Activated CD8-positive, alpha-beta T cell treated with anti-CD3 and anti-CD28 coated beads, Interleukin-2, amount 10 ng/mL, durations not matched to agents 7 days and 5 days (primary cell): ENCODE measurements at regions not wholly inside any gene's neighbourhood (a gene's known extent, or its start where the extent isn't known, plus 50 kb on each side); places are given as distances from the start of the nearest gene placed in this dataset.
"Not testable (repeated sequence)": the region's sequence is repeated elsewhere in the genome, so short reads cannot be mapped to it uniquely, and the experiment has no call there.

ENCODE experiments used
- ATAC-seq: fragments of 150-1000 bp; cut with Tn5 transposase; one replicate; pipeline ENCODE4 v1.10.0; 2021; ENCODE audit warnings: moderate library complexity
- CTCF ChIA-PET: fragments of 350-600 bp; sonication (Branson Sonifier 250); formaldehyde crosslinking; loops from one replicate; lab custom pipeline; 2021; ENCODE audit warnings: antibody characterized with exemption; lab: Charles Lee
- POLR2A ChIA-PET: fragments of 350-600 bp; sonication (Branson Sonifier 250); formaldehyde crosslinking; loops from one replicate; lab custom pipeline; 2021; ENCODE audit warnings: antibody characterized with exemption; lab: Charles Lee
- DNase-seq: peaks from one replicate; pipeline ENCODE4 v3.0.0-alpha.2; 2020
- H3K27ac Mint-ChIP-seq: one replicate; pipeline ENCODE4 v1.8.0; 2021; ENCODE audit warnings: mild to moderate bottlenecking, mixed read lengths
- H3K27me3 Mint-ChIP-seq: one replicate; pipeline ENCODE4 v1.8.0; 2021; ENCODE audit warnings: low read depth, mixed read lengths
- H3K36me3 Mint-ChIP-seq: one replicate; pipeline ENCODE4 v1.8.0; 2021; ENCODE audit warnings: low read depth, mixed read lengths
- H3K4me1 Mint-ChIP-seq: one replicate; pipeline ENCODE4 v1.8.0; 2021; ENCODE audit warnings: low read depth, mixed read lengths
- H3K4me3 Mint-ChIP-seq: one replicate; pipeline ENCODE4 v1.8.0; 2021; ENCODE audit warnings: mild to moderate bottlenecking, mixed read lengths
- H3K9me3 Mint-ChIP-seq: one replicate; pipeline ENCODE4 v1.8.0; 2022; ENCODE audit warnings: mixed read lengths; ENCODE audit not compliant: insufficient read depth

- peaks cover 3% of the 10 kb centered on the region for H3K4me1 Mint-ChIP-seq
Measured at GRCh38 chr5:79924936-79925893, 65.8 kb downstream of the MTX3 start.

DNA sequence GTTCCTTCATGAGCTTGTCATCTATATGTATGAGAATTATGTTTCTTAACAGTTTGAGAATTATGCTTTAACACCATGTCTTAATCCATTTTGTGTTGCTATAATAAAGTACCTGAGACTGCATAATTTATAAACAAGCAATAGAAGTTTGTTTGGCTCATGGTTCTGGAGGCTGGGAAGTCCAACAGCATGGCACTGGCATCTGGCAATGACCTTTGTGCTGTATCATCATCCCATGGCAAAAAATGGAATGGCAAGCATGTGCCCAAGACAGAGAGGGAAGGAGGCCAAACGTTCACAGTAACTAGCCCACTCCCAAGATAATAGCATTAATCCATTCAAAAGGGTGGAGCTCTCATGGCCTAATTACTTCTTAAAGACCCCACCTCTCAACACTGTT lies 67.6 kb downstream of the MTX3 start:
- H3K27ac Mint-ChIP-seq, result no peak overlapping the region
- H3K4me1 Mint-ChIP-seq, result no peaks in the 10 kb centered on the region
- H3K9me3 Mint-ChIP-seq, result no peaks in the 10 kb centered on the region
- no peaks in the 10 kb centered on the region for H3K36me3 Mint-ChIP-seq
- H3K27me3 Mint-ChIP-seq, result peaks cover 17% of the 10 kb centered on the region
- CTCF ChIA-PET, result interaction anchor here (0.6 to 2.2 kb wide), 5 partner anchors 15 to 517 kb away, joined by 3 to 8 read pairs (median 3); no protein-coding TSS in a partner anchor
- POLR2A ChIA-PET, result no interaction called here
- ATAC-seq (no peak), DNase-seq (no peak)
- no peak overlapping the region for H3K4me3 Mint-ChIP-seq

More at GRCh38 chr5:79924936-79925893, 65.8 kb downstream of the MTX3 start:
- peak; percentile 26 for DNase-seq
- no peak overlapping the region for H3K4me3 Mint-ChIP-seq
- ChIA-PET POLR2A (no interaction called here), CTCF (interaction anchor here (1.1 to 3.8 kb wide), 7 partner anchors 10 to 158 kb away, joined by 3 to 25 read pairs (median 5); no protein-coding TSS in a partner anchor)
- H3K27ac Mint-ChIP-seq, result no peak overlapping the region
- peaks cover 17% of the 10 kb centered on the region for H3K27me3 Mint-ChIP-seq
- peak; percentile 49 for ATAC-seq
- no peaks in the 10 kb centered on the region for H3K36me3 Mint-ChIP-seq
- no peaks in the 10 kb centered on the region for H3K9me3 Mint-ChIP-seq

GRCh38 chr5:79922626-79923025 lies 68.4 kb downstream of the MTX3 start:
- Mint-ChIP-seq H3K4me1 (no peaks in the 10 kb centered on the region), H3K27me3 (peaks cover 17% of the 10 kb centered on the region), H3K36me3 (no peaks in the 10 kb centered on the region), H3K9me3 (no peaks in the 10 kb centered on the region), H3K4me3 (no peak overlapping the region), H3K27ac (no peak overlapping the region)
- ATAC-seq (no peak), DNase-seq (no peak)
- POLR2A ChIA-PET, result no interaction called here
- CTCF ChIA-PET, result interaction anchor here (1.2 to 1.5 kb wide), 2 partner anchors 161 to 162 kb away, joined by 3 to 8 read pairs; no protein-coding TSS in a partner anchor

- CTCF ChIA-PET, DNase-seq, H3K27ac Mint-ChIP-seq, H3K4me1 Mint-ChIP-seq, H3K4me3 Mint-ChIP-seq, H3K36me3 Mint-ChIP-seq, H3K27me3 Mint-ChIP-seq, ATAC-seq, H3K9me3 Mint-ChIP-seq, POLR2A ChIA-PET: not testable (repeated sequence)
Measured at GRCh38 chr5:79907452-79907851, 83.6 kb downstream of the MTX3 start.

DNA sequence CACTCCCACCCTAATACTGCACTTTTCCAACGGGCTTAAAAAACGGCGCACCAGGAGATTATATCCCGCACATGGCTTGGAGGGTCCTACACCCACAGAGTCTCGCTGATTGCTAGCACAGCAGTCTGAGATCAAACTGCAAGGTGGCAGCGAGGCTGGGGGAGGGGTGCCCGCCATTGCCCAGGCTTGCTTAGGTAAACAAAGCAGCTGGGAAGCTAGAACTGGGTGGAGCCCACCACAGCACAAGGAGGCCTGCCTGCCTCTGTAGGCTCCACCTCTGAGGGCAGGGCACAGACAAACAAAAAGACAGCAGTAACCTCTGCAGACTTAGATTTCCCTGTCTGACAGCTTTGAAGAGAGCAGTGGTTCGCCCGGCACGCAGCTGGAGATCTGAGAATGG lies 88.5 kb downstream of the MTX3 start:
- ATAC-seq, result not testable (repeated sequence)

GRCh38 chr5:79901631-79902030 lies 89.4 kb downstream of the MTX3 start:
- DNase-seq, result no peak
- H3K27me3 Mint-ChIP-seq, result peaks cover 18% of the 10 kb centered on the region
- H3K36me3 Mint-ChIP-seq, result no peaks in the 10 kb centered on the region
- POLR2A ChIA-PET, result no interaction called here
- ATAC-seq, result no peak
- H3K4me1 Mint-ChIP-seq, result no peaks in the 10 kb centered on the region
- no peaks in the 10 kb centered on the region for H3K9me3 Mint-ChIP-seq
- CTCF ChIA-PET, result no interaction called here
- no peak overlapping the region for H3K4me3 Mint-ChIP-seq
- H3K27ac Mint-ChIP-seq, result no peak overlapping the region

More for the DNA sequence above, 88.5 kb downstream of the MTX3 start:
- CTCF ChIA-PET, POLR2A ChIA-PET, H3K4me3 Mint-ChIP-seq, H3K27ac Mint-ChIP-seq, H3K9me3 Mint-ChIP-seq, H3K4me1 Mint-ChIP-seq, H3K36me3 Mint-ChIP-seq, DNase-seq: not testable (repeated sequence)
- peaks cover 16% of the 10 kb centered on the region for H3K27me3 Mint-ChIP-seq

DNA sequence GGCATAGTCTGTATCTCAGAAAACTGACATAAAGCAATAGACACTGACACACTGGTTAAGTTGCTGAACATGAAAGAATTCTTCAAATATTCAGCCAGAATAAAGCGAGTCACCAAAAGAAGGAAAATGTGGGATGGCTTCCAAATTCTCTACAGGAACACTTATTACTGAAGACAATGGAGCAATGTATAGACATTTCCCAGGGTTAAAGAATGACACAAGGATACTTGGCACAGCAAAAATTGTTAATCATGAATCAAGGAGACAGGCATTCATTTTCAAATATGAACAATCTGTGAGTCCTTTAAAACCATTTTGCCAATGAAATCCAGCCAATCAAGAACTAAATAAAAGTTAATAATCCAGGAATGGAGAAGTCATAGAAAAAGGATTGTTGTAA lies 92.5 kb downstream of the MTX3 start:
- ATAC-seq (no peak), DNase-seq (no peak)
- POLR2A ChIA-PET, result no interaction called here
- CTCF ChIA-PET, result no interaction called here
- no peaks in the 10 kb centered on the region for H3K36me3 Mint-ChIP-seq
- peaks cover 35% of the 10 kb centered on the region for H3K27me3 Mint-ChIP-seq
- no peak overlapping the region for H3K4me3 Mint-ChIP-seq
- H3K27ac Mint-ChIP-seq, result no peak overlapping the region
- H3K9me3 Mint-ChIP-seq, result no peaks in the 10 kb centered on the region
- H3K4me1 Mint-ChIP-seq, result no peaks in the 10 kb centered on the region

GRCh38 chr5:79893976-79894375 lies 97.1 kb downstream of the MTX3 start:
- POLR2A ChIA-PET, result no interaction called here
- H3K27me3 Mint-ChIP-seq, result peaks cover 38% of the 10 kb centered on the region
- peaks cover 2% of the 10 kb centered on the region for H3K4me1 Mint-ChIP-seq
- H3K36me3 Mint-ChIP-seq, result no peaks in the 10 kb centered on the region
- H3K27ac Mint-ChIP-seq, result no peak overlapping the region
- ATAC-seq (no peak), DNase-seq (no peak)
- no peaks in the 10 kb centered on the region for H3K9me3 Mint-ChIP-seq
- H3K4me3 Mint-ChIP-seq, result no peak overlapping the region
- CTCF ChIA-PET, result no interaction called here

DNA sequence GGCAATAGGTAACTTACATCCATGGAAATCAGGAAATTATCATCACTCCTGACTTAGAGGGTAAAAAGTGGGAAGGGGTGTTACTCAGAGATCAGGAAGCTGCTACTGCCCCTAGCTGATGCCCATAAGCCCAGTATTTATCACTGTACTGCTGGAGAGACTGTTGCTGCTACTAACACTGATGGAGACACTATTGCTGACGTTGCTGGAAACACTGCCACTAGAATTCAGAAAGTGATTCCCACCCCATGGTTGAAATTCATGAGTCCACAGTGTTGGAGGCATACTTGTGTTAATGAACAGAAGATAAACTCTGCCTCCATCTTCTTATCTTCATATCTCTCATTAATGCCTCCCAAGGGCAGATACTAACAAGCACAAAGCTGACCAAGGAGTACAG lies 97.6 kb downstream of the MTX3 start:
- no peak overlapping the region for H3K4me3 Mint-ChIP-seq
- H3K9me3 Mint-ChIP-seq, result no peaks in the 10 kb centered on the region
- DNase-seq (no peak), ATAC-seq (no peak)
- ChIA-PET POLR2A (no interaction called here), CTCF (no interaction called here)
- no peaks in the 10 kb centered on the region for H3K36me3 Mint-ChIP-seq
- peaks cover 2% of the 10 kb centered on the region for H3K4me1 Mint-ChIP-seq
- H3K27ac Mint-ChIP-seq, result no peak overlapping the region
- peaks cover 34% of the 10 kb centered on the region for H3K27me3 Mint-ChIP-seq

DNA sequence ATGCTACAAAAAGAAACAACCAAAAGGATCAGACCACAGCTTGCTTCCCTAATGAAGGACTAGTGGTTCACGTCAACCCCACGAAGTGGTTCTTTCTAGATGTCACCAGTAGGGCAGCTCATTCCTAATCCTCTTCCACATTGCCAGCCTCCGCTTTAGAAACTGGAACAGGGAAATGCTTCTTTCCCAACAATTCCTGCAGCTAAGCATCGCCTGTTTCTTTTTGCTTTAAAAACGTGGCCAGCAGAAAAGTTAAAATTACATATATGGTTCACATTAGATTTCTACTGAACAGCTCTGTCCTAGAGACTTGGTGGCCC lies 100.2 kb downstream of the MTX3 start:
- Mint-ChIP-seq H3K9me3 (no peaks in the 10 kb centered on the region), H3K4me3 (no peak overlapping the region), H3K27ac (no peak overlapping the region), H3K27me3 (peaks cover 26% of the 10 kb centered on the region), H3K36me3 (no peaks in the 10 kb centered on the region), H3K4me1 (peaks cover 2% of the 10 kb centered on the region)
- DNase-seq, result no peak
- ATAC-seq, result no peak
- ChIA-PET POLR2A (no interaction called here), CTCF (interaction anchor here (1.6 kb wide), 1 partner anchor 12 kb away, joined by 3 read pairs; no protein-coding TSS in a partner anchor)

DNA sequence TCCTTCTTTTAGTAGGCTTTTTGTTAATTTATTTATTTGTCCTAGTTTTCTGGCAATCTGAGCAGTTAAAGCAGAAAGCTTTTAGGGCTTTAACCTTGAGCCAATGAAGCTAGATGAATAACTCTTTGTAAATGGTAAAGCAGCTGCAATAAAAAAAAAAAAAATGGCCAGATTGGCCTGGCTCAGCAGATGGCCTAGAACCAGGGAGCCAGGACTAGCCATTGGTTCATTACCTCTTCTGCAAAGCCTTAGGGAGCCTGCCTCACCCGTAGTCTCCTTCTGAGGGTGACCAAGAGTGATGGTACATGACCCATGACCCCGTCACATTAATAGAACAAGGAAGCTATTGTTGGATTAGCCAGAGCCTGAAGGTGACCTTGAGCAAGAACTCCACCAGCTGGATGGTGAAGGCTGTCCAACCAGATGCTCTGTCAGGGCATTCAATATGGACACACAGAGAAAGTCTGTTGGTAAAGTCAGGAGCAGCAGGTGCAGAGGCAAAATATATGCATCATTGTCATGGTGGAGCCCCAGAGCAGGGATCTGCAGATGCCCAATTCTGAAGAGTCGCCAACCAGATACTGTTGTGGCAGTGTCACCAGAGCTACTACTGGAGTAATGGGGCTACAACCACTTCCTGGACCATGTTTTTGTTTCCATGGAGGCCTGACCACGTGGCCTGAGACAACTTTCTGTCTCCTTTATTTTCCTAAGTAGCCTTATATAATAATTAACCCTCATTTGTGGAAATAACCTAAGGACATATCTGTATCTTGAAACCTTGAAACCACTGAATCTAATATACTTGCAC lies 100.7 kb downstream of the MTX3 start:
- no peaks in the 10 kb centered on the region for H3K36me3 Mint-ChIP-seq
- H3K27me3 Mint-ChIP-seq, result peaks cover 20% of the 10 kb centered on the region
- CTCF ChIA-PET, result interaction anchor here (1.6 kb wide), 1 partner anchor 12 kb away, joined by 3 read pairs; no protein-coding TSS in a partner anchor
- H3K27ac Mint-ChIP-seq, result no peak overlapping the region
- ATAC-seq, result no peak
- H3K4me1 Mint-ChIP-seq, result peaks cover 2% of the 10 kb centered on the region
- DNase-seq, result no peak
- POLR2A ChIA-PET, result no interaction called here
- no peaks in the 10 kb centered on the region for H3K9me3 Mint-ChIP-seq
- no peak overlapping the region for H3K4me3 Mint-ChIP-seq

GRCh38 chr5:79888643-79889042 lies 102.4 kb downstream of the MTX3 start:
- no peak for ATAC-seq
- no peak overlapping the region for H3K27ac Mint-ChIP-seq
- no peaks in the 10 kb centered on the region for H3K36me3 Mint-ChIP-seq
- DNase-seq, result no peak
- no peak overlapping the region for H3K4me3 Mint-ChIP-seq
- ChIA-PET CTCF (no interaction called here), POLR2A (no interaction called here)
- H3K4me1 Mint-ChIP-seq, result peaks cover 7% of the 10 kb centered on the region
- H3K27me3 Mint-ChIP-seq, result peaks cover 9% of the 10 kb centered on the region
- H3K9me3 Mint-ChIP-seq, result no peaks in the 10 kb centered on the region
